Uterus (tissue), 2 donors: ENCODE measurements at regions not wholly inside any gene's neighbourhood (a gene's known extent, or its start where the extent isn't known, plus 50 kb on each side); places are given as distances from the start of the nearest gene placed in this dataset.

Source experiments
- CTCF ChIP-seq, 4 experiments: fragments of 200-600 bp in 2 of 4; fragments of 450-650 bp in 2 of 4; sonication (generic) in 2 of 4; IDR thresholded peaks; one replicate each; pipeline ENCODE4 v1.5.1; 2016 to 2019; ENCODE audit warnings: antibody characterized with exemption in 4 of 4, mild to moderate bottlenecking in 2 of 4, moderate library complexity in 1 of 4
- POLR2A ChIP-seq, 2 donors: fragments of 450-650 bp; IDR thresholded peaks; one replicate each; pipeline ENCODE4 v1.6.1; 2016; ENCODE audit warnings: antibody characterized with exemption in 2 of 2, mild to moderate bottlenecking in 1 of 2, moderate library complexity in 1 of 2

GRCh38 chr2:66649006-66649405, 214.1 kb downstream of the MEIS1 start:
- TF ChIP-seq CTCF (IDR thresholded peaks at IDR 0.05) (no peak), POLR2A (IDR thresholded peaks at IDR 0.05) (no peak)
